ENCODE measurements at regions not wholly inside any gene's neighbourhood (a gene's known extent, or its start where the extent isn't known, plus 50 kb on each side); places are given as distances from the start of the nearest gene placed in this dataset.

GRCh38 chr5:58207076-58207475, 252.8 kb downstream of the PLK2 start:
- no peak for TF ChIP-seq CTCF (IDR thresholded peaks at IDR 0.05; ENCODE audit: insufficient read depth, low read depth, low read length)
- no peak overlapping the region for H3K4me3 ChIP-seq (ENCODE audit: low read depth, low read length)

GRCh38 chr5:58204966-58205365, 254.9 kb downstream of the PLK2 start:
- no peak for TF ChIP-seq CTCF (IDR thresholded peaks at IDR 0.05; ENCODE audit: insufficient read depth, low read depth, low read length)
- no peak overlapping the region for H3K4me3 ChIP-seq (ENCODE audit: low read depth, low read length)
- no peak for DNase-seq (ENCODE audit: low read depth)

More at GRCh38 chr5:58207076-58207475, 252.8 kb downstream of the PLK2 start:
- DNase-seq (ENCODE audit: low read depth): no peak

GRCh38 chr5:58202941-58203444, 256.9 kb downstream of the PLK2 start:
- TF ChIP-seq CTCF (IDR thresholded peaks at IDR 0.05; ENCODE audit: insufficient read depth, low read depth, low read length): no peak
- H3K4me3 ChIP-seq (ENCODE audit: low read depth, low read length): no peak overlapping the region
- DNase-seq (ENCODE audit: low read depth): no peak

- TF ChIP-seq CTCF (IDR thresholded peaks at IDR 0.05; ENCODE audit: insufficient read depth, low read depth, low read length): no peak
- no peak for DNase-seq (ENCODE audit: low read depth)
- no peak overlapping the region for H3K4me3 ChIP-seq (ENCODE audit: low read depth, low read length)
These were observed 257.8 kb downstream of the PLK2 start for GRCh38 chr5:58201922-58202648.

- TF ChIP-seq CTCF (IDR thresholded peaks at IDR 0.05; ENCODE audit: insufficient read depth, low read depth, low read length): no peak
- DNase-seq (ENCODE audit: low read depth): peak; percentile 31
- H3K4me3 ChIP-seq (ENCODE audit: low read depth, low read length): no peak overlapping the region
These were observed 259.4 kb downstream of the PLK2 start for GRCh38 chr5:58200451-58200850.

GRCh38 chr5:58199087-58199486, 260.8 kb downstream of the PLK2 start:
- no peak for DNase-seq (ENCODE audit: low read depth)
- no peak overlapping the region for H3K4me3 ChIP-seq (ENCODE audit: low read depth, low read length)
- no peak for TF ChIP-seq CTCF (IDR thresholded peaks at IDR 0.05; ENCODE audit: insufficient read depth, low read depth, low read length)

- no peak for DNase-seq (ENCODE audit: low read depth)
- no peak for TF ChIP-seq CTCF (IDR thresholded peaks at IDR 0.05; ENCODE audit: insufficient read depth, low read depth, low read length)
- no peak overlapping the region for H3K4me3 ChIP-seq (ENCODE audit: low read depth, low read length)
These were observed 261.6 kb downstream of the PLK2 start for GRCh38 chr5:58198330-58198729.
